IMR-90 (cell line): ENCODE measurements at regions not wholly inside any gene's neighbourhood (a gene's known extent, or its start where the extent isn't known, plus 50 kb on each side); places are given as distances from the start of the nearest gene placed in this dataset.

Source experiments
- ATAC-seq: fragments of 200-7000 bp; cut with Tn5 transposase; 2 replicates; pipeline ENCODE4 v1.9.1; 2020; ENCODE audit warnings: low read depth, mild to moderate bottlenecking, moderate library complexity
- BruUV-seq: library from RNA; stranded (reverse); fragments of 400-500 nt; replicated peaks from 2 replicates; lab custom pipeline; 2021; lab: Mats Ljungman, UMichigan
- CTCF ChIA-PET: fragments of 300-600 bp; formaldehyde crosslinking; extraction: SDS; loops from one replicate; lab custom pipeline; 2021; ENCODE audit warnings: antibody characterized with exemption; lab: Yijun Ruan, JAX
- POLR2A ChIA-PET: fragments of 300-600 bp; sonication (Branson Sonifier 250); formaldehyde crosslinking; loops from one replicate; lab custom pipeline; 2022; ENCODE audit warnings: antibody characterized with exemption; ENCODE audit not compliant: unreplicated experiment; lab: Charles Lee
- DNase-seq: peaks from one replicate; pipeline ENCODE4 v3.0.0; 2013
- H2AFZ ChIP-seq: replicated peaks from 2 replicates; pipeline ENCODE3; 2013; ENCODE audit warnings: low read length, mild to moderate bottlenecking; ENCODE audit not compliant: poor library complexity
- H2AK5ac ChIP-seq: 2 replicates; pipeline ENCODE4 v1.6.1; 2013; ENCODE audit warnings: low read depth, low read length, inconsistent platforms
- H2AK9ac ChIP-seq: replicated peaks from 2 replicates; pipeline ENCODE3; 2013; ENCODE audit warnings: mild to moderate bottlenecking, low read depth, low read length, moderate library complexity; ENCODE audit not compliant: poor library complexity
- H2BK120ac ChIP-seq: 2 replicates; pipeline ENCODE4 v1.6.1; 2013; ENCODE audit warnings: low read depth, low read length, inconsistent platforms
- H2BK15ac ChIP-seq: 3 replicates; pipeline ENCODE4 v1.6.1; 2013; ENCODE audit warnings: low read depth, low read length, inconsistent platforms
- H2BK20ac ChIP-seq: 2 replicates; pipeline ENCODE4 v1.6.1; 2013; ENCODE audit warnings: low read depth, mild to moderate bottlenecking, inconsistent platforms, low read length, moderate library complexity
- H2BK5ac ChIP-seq: 2 replicates; pipeline ENCODE4 v1.6.1; 2013; ENCODE audit warnings: mild to moderate bottlenecking, low read depth, low read length, inconsistent platforms; ENCODE audit not compliant: poor library complexity, severe bottlenecking
- H3K14ac ChIP-seq: replicated peaks from 2 replicates; pipeline ENCODE4 v1.6.1; 2013; ENCODE audit warnings: low read depth, low read length, inconsistent platforms
- H3K18ac ChIP-seq: 2 replicates; pipeline ENCODE4 v1.6.1; 2013; ENCODE audit warnings: low read depth, low read length, control low read depth
- H3K23ac ChIP-seq: 2 replicates; pipeline ENCODE4 v1.6.1; 2013; ENCODE audit warnings: low read depth, low read length, inconsistent platforms
- H3K27ac ChIP-seq: 2 replicates; pipeline ENCODE4 v1.5.1; 2013; ENCODE audit warnings: mild to moderate bottlenecking, control low read depth, low read length; ENCODE audit not compliant: insufficient read depth
- H3K27me3 ChIP-seq: 2 replicates; pipeline ENCODE4 v1.6.1; 2013; ENCODE audit warnings: low read length; ENCODE audit not compliant: control insufficient read depth, insufficient read depth
- H3K36me3 ChIP-seq: 2 replicates; pipeline ENCODE4 v1.6.1; 2013; ENCODE audit warnings: low read length, mixed read lengths; ENCODE audit not compliant: control insufficient read depth, insufficient read depth
- H3K4ac ChIP-seq: 2 replicates; pipeline ENCODE4 v1.6.1; 2013; ENCODE audit warnings: low read depth, low read length, inconsistent platforms
- H3K4me1 ChIP-seq: 2 replicates; pipeline ENCODE4 v1.6.1; 2013; ENCODE audit warnings: low read length, mixed read lengths; ENCODE audit not compliant: control insufficient read depth, insufficient read depth
- H3K4me2 ChIP-seq: 2 replicates; pipeline ENCODE4 v1.6.1; 2013; ENCODE audit warnings: low read depth, mild to moderate bottlenecking, control low read depth, low read length, moderate library complexity
- H3K4me3 ChIP-seq: 2 replicates; pipeline ENCODE4 v1.5.1; 2013; ENCODE audit warnings: low read depth, mild to moderate bottlenecking, control low read depth, low read length, moderate library complexity; ENCODE audit not compliant: insufficient read depth
- H3K56ac ChIP-seq: 2 replicates; pipeline ENCODE4 v1.6.1; 2013; ENCODE audit warnings: low read length, inconsistent platforms; ENCODE audit not compliant: insufficient read depth; ENCODE audit errors: extremely low read depth
- H3K79me1 ChIP-seq, 2 experiments: 2 replicates each; pipeline ENCODE4 v1.6.1; 2013; ENCODE audit warnings: low read length in 2 of 2, inconsistent platforms in 1 of 2, low read depth in 1 of 2
- H3K9ac ChIP-seq: 2 replicates; pipeline ENCODE4 v1.6.1; 2013; ENCODE audit warnings: low read depth, low read length, control low read depth
- H3K9me1 ChIP-seq: 2 replicates; pipeline ENCODE4 v1.6.1; 2013; ENCODE audit warnings: low read length, inconsistent platforms; ENCODE audit not compliant: insufficient read depth
- H3K9me3 ChIP-seq: 2 replicates; pipeline ENCODE4 v1.6.1; 2013; ENCODE audit warnings: low read length; ENCODE audit not compliant: control insufficient read depth, insufficient read depth
- H4K20me1 ChIP-seq: 2 replicates; pipeline ENCODE4 v1.6.1; 2013; ENCODE audit warnings: low read length, inconsistent platforms; ENCODE audit not compliant: insufficient read depth
- H4K5ac ChIP-seq: 2 replicates; pipeline ENCODE4 v1.6.1; 2013; ENCODE audit warnings: mild to moderate bottlenecking, low read depth, low read length, control low read depth
- H4K8ac ChIP-seq, 2 experiments: 2 replicates each; pipeline ENCODE4 v1.6.1; 2013; ENCODE audit warnings: low read depth in 2 of 2, low read length in 2 of 2, control low read depth in 1 of 2, inconsistent platforms in 1 of 2
- H4K91ac ChIP-seq: 2 replicates; pipeline ENCODE4 v1.6.1; 2013; ENCODE audit warnings: low read depth, low read length, inconsistent platforms; ENCODE audit not compliant: insufficient read depth
- BHLHE40 ChIP-seq: fragments of 150-350 bp; IDR thresholded peaks from 2 replicates; pipeline ENCODE4 v1.6.1; 2016; ENCODE audit warnings: mild to moderate bottlenecking, low read depth, low read length
- CHD1 ChIP-seq: IDR thresholded peaks from 2 replicates; pipeline ENCODE4 v1.6.1; 2012; ENCODE audit warnings: low read depth, low read length, improper control_type of control experiment
- MAFK ChIP-seq: IDR thresholded peaks from 2 replicates; pipeline ENCODE4 v1.6.1; 2012; ENCODE audit warnings: low read depth, low read length, improper control_type of control experiment
- NFE2L2 ChIP-seq: fragments of 150-350 bp; IDR thresholded peaks from 2 replicates; pipeline ENCODE4 v1.6.1; 2016; ENCODE audit warnings: low read depth, mild to moderate bottlenecking, low read length
- POLR2A ChIP-seq: IDR thresholded peaks from 2 replicates; pipeline ENCODE4 v1.6.1; 2012; ENCODE audit warnings: mild to moderate bottlenecking, low read depth, low read length
- RAD21 ChIP-seq: IDR thresholded peaks from 2 replicates; pipeline ENCODE4 v1.6.1; 2012; ENCODE audit warnings: low read length, improper control_type of control experiment
- RFX5 ChIP-seq: IDR thresholded peaks from 2 replicates; pipeline ENCODE4 v1.8.0; 2012; ENCODE audit warnings: low read depth, mild to moderate bottlenecking, low read length, moderate library complexity
- SMC3 ChIP-seq: fragments of 150-350 bp; IDR thresholded peaks from 2 replicates; pipeline ENCODE4 v1.6.1; 2016; ENCODE audit warnings: low read depth, mild to moderate bottlenecking, antibody characterized with exemption, low read length, moderate library complexity
- WGBS, 2 experiments: methylation state at CpG; one replicate each; pipeline versions ENCODE4 v1.1.5 to v1.1.7; 2013; ENCODE audit warnings: missing lambda C conversion rate in 2 of 2; ENCODE audit not compliant: insufficient read length in 1 of 2; ENCODE audit errors: extremely low coverage in 2 of 2; 5-methylcytosine and 5-hydroxymethylcytosine counted together
- dilution Hi-C: fragments of 300-500 bp; cut with HindIII; formaldehyde crosslinking; loops from one replicate; pipeline ENCODE4 v1.14.3; 2018; ENCODE audit warnings: low sequenced_read_pairs; ENCODE audit not compliant: unreplicated experiment
- in situ Hi-C: fragments of 300-500 bp; cut with MboI; formaldehyde crosslinking; loops from 3 replicates; pipeline ENCODE4 v1.14.3; 2019; ENCODE audit warnings: low sequenced_read_pairs, inconsistent platforms, mixed read lengths
- intact Hi-C: fragments of 100-400 bp; cut with micrococcal nuclease; formaldehyde crosslinking; loops from 2 replicates; pipeline ENCODE4 v1.10.0; 2022
- TF ChIP-seq, protein P1 (sequence below): conservative IDR thresholded peaks from 2 replicates; pipeline ENCODE4 v1.5.1; 2012; ENCODE audit warnings: mild to moderate bottlenecking, low read depth, low read length, improper control_type of control experiment
- TF ChIP-seq, protein P2 (sequence below): fragments of 150-350 bp; IDR thresholded peaks from 2 replicates; pipeline ENCODE4 v1.6.1; 2016; ENCODE audit warnings: low read depth, mild to moderate bottlenecking, low read length, moderate library complexity, borderline replicate concordance

DNA sequence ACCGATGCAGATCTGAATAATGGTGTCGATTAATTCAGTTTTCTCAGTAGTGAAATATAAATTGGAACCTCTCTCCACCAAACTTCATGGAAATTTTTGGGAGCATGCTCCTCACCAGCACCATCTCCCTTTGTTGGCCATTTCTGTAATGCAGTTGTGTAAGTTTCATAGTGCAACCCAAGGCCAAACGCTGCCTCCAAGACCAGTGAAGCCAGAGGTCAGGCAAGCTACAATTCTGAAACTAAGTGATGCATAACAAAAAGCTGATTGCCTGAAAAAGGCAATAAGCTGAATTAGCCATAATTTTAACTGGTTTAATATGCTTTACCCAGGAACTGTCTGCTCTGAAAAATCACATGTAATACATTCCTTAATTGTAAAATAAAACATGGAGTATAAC, 138.3 kb upstream of the TACR1 start:
- TF ChIP-seq, protein P1, sequence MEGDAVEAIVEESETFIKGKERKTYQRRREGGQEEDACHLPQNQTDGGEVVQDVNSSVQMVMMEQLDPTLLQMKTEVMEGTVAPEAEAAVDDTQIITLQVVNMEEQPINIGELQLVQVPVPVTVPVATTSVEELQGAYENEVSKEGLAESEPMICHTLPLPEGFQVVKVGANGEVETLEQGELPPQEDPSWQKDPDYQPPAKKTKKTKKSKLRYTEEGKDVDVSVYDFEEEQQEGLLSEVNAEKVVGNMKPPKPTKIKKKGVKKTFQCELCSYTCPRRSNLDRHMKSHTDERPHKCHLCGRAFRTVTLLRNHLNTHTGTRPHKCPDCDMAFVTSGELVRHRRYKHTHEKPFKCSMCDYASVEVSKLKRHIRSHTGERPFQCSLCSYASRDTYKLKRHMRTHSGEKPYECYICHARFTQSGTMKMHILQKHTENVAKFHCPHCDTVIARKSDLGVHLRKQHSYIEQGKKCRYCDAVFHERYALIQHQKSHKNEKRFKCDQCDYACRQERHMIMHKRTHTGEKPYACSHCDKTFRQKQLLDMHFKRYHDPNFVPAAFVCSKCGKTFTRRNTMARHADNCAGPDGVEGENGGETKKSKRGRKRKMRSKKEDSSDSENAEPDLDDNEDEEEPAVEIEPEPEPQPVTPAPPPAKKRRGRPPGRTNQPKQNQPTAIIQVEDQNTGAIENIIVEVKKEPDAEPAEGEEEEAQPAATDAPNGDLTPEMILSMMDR = no peak
- TF ChIP-seq CHD1 = no peak
- no peak for TF ChIP-seq RAD21
- TF ChIP-seq NFE2L2 = no peak
- TF ChIP-seq RFX5 = no peak
- TF ChIP-seq BHLHE40 = no peak
- TF ChIP-seq POLR2A = no peak
- TF ChIP-seq SMC3 = no peak
- TF ChIP-seq, protein P2, sequence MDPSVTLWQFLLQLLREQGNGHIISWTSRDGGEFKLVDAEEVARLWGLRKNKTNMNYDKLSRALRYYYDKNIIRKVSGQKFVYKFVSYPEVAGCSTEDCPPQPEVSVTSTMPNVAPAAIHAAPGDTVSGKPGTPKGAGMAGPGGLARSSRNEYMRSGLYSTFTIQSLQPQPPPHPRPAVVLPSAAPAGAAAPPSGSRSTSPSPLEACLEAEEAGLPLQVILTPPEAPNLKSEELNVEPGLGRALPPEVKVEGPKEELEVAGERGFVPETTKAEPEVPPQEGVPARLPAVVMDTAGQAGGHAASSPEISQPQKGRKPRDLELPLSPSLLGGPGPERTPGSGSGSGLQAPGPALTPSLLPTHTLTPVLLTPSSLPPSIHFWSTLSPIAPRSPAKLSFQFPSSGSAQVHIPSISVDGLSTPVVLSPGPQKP = no peak
- no peak for TF ChIP-seq MAFK
- Histone ChIP-seq H3K9ac (no peak overlapping the region), H2BK15ac (no peak overlapping the region), H3K27ac (no peak overlapping the region), H4K91ac (no peak overlapping the region), H4K8ac (no peak overlapping the region), H3K14ac (no peak overlapping the region), H2BK5ac (no peak overlapping the region), H2AK5ac (no peak overlapping the region), H3K23ac (no peak overlapping the region), H2AFZ (no peak overlapping the region), H3K4me2 (no peak overlapping the region), H3K4ac (no peak overlapping the region), H3K27me3 (peaks cover 2% of the 10 kb centered on the region; the same call in 1 of the 2 replicates), H3K36me3 (no peaks in the 10 kb centered on the region), H3K18ac (no peak overlapping the region), H2BK120ac (no peak overlapping the region), H2BK20ac (no peak overlapping the region), H3K79me1 (no peaks in the 10 kb centered on the region), H3K4me1 (no peaks in the 10 kb centered on the region; the same call in 1 of the 2 replicates), H3K9me3 (no peaks in the 10 kb centered on the region), H2AK9ac (no peak overlapping the region), H4K20me1 (no peaks in the 10 kb centered on the region), H3K9me1 (no peaks in the 10 kb centered on the region), H3K4me3 (no peak overlapping the region), H4K5ac (no peak overlapping the region), H3K56ac (no peak overlapping the region)
- DNase-seq = no peak
- dilution Hi-C loops (no loop called here), in situ Hi-C loops (no loop called here), intact Hi-C loops (no loop called here)
- BruUV-seq = no TSS peak
- no CpG with 5 or more reads among the region's 3 CpGs for WGBS, 2 experiments
- ATAC-seq = no peak
- ChIA-PET CTCF (no interaction called here), POLR2A (no interaction called here)
